CD4-positive, alpha-beta T cell treated with Interleukin-4 for 1 hour (primary cell): ENCODE measurements at regions not wholly inside any gene's neighbourhood (a gene's known extent, or its start where the extent isn't known, plus 50 kb on each side); places are given as distances from the start of the nearest gene placed in this dataset.
"Not testable (repeated sequence)": the region's sequence is repeated elsewhere in the genome, so short reads cannot be mapped to it uniquely, and the experiment has no call there.

Experiments
- DNase-seq, 2 donors: peaks; one replicate each; pipeline ENCODE4 v3.0.0-alpha.2; 2020 to 2022

DNA sequence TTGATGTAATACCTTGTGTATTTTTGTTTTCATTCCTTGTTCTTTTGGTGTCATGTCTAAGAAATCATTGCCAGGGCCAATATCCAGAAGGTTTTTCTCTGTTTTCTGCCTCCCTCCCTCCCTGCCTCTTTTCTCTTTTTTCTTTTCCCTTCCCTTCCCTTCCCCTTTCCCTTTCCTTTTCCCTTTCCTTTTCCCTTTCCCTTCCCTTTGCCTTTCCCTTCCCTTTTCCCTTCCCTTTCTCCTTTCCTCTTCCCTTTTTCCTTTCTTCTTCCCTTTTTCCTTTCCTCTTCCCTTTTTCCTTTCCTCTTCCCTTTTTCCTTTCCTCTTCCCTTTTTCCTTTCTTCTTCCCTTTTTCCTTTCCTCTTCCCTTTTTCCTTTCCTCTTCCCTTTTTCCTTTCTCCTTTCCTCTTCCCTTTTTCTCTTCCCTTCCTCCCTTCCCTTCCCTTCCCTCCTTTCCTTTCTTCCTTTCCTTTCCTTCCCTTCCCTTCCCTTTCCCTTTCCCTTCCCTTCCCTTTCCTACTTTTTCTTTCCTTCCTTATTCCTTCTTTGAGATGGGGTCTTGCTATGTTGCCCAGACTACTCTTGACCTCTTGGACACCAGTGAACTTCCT, 646.1 kb downstream of the RAPGEF2 start:
- DNase-seq, result no peak

DNA sequence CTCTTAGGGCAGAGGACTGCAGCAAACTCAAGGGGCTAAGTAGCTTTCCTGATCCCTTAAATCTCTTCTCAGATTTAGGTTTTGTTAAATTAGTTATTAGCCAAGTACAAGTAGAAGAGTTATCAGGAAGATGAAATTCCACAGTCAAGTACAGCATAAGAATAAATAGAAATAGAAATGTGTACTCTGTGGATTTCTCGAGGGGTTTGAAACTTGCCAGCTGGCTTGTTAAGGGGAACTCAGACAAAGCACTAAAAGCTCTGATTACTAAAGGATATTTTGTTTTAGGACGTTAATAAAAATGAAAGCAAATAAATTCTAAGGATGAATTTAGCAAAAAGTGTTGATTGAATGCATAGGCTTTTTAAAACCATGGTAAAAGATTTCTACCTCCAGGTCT, 654.6 kb downstream of the RAPGEF2 start:
- no peak for DNase-seq

DNA sequence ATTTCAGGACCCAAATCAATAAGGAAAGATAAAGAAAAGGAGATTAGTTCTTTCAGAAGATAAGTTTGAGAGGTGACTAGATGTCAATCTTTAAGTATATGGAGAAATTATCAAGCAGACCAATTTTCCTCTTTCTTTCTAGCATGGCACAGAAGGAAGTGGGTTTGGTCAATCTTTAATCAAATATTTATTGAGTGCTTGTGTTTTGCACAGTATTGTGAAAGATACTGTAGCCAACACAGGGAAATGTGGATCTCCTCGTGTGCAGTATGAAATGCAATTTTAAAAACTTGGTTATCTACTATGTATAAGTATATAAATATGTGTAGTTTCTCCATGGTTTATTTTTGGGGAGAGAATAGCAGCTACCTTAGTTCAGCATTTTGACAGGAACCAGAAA, 655.2 kb downstream of the RAPGEF2 start:
- no peak for DNase-seq

GRCh38 chr4:159762672-159763071, 659.8 kb downstream of the RAPGEF2 start:
- no peak for DNase-seq

DNA sequence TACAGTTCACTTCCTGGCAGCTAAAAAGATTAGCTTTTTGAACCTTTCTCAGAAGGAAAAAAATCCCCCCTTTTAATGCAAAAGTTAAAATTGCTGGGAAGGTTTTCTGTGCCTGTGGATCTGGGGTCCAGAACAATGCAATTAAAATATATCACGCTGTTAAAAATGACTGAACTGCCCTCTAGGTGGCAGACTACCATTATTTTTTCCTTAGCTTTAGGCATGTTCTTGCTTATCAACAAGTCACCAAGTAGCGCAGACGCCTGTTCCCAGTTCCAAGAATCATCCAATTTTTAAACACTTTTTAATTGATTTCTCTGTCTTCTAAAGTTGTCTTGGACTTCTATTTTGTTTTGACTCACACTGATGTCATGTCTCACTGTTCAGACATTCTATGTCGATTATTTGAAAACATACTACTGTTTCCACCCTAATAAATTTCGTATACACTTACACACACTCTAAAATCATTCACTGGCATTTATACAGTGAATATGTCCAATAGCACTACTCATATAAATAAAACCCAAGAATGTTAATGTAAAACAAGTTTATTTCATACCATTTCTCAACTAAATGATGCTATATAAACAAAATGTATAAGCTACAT, 661.6 kb downstream of the RAPGEF2 start:
- DNase-seq, result no peak

- DNase-seq, result no peak
These were observed 662.5 kb downstream of the RAPGEF2 start for GRCh38 chr4:159765382-159765781.

DNA sequence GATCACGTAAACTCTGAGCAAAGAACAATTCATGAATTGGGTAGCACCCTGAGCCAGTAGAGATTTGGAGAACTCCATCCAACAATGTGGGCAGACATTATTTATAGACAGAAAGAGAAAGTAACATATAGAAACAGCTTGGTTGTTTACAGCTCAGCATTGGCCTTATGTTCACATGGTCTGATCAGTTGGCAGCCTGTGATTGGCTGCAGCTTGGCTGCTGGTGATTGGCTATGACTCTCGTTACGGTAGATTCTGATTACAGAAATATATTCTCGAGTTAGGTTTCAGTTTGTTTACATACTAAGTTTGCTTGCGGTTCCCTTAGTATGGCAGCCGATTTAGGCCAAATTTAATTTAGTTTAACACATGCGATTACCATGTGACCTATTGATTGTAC, 663.4 kb downstream of the RAPGEF2 start:
- DNase-seq, result no peak

- no peak for DNase-seq
These were observed 664.5 kb downstream of the RAPGEF2 start for GRCh38 chr4:159767406-159767805.

GRCh38 chr4:159768016-159768415, 665.1 kb downstream of the RAPGEF2 start:
- no peak for DNase-seq

DNA sequence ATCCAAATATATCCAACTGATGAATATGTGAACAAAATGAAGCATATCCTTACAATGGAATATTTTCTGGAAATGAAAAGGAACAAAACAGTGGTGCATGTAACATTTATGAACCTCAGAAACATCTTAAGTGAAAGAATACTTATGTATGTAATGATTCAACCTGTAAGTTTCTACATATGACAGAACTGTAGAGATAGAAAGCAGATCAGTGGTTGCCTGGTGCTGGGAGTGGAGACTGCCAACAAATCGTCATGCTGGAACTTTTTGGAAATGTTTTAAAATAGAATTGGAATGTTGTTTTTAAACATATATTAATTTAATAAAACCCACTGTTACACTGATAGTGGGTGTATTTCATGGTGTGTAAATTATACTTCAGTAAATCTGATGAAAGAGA, 667.5 kb downstream of the RAPGEF2 start:
- no peak for DNase-seq

- DNase-seq, result no peak
These were observed 668.1 kb downstream of the RAPGEF2 start for GRCh38 chr4:159770969-159771368.

GRCh38 chr4:159776961-159777360, 674.1 kb downstream of the RAPGEF2 start:
- DNase-seq, result no peak

DNA sequence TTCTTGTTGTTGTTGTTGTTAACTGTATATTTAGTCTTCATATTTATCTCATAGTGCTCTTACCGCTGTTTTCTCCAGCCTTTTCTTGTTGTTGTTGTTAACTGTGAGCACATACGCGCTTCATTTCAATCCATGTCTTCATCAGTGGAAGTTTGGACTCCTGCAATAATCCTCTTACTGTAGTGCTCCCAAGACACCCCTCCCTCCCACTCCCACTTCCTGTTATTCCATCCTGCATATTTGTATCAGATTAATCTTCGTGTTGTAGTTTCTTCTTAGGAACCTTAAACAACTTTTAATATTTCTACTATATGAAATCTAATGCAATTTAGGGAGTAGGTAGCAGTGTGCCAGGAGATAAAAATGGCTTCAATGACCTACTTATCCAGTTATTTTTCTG, 674.8 kb downstream of the RAPGEF2 start:
- no peak for DNase-seq

DNA sequence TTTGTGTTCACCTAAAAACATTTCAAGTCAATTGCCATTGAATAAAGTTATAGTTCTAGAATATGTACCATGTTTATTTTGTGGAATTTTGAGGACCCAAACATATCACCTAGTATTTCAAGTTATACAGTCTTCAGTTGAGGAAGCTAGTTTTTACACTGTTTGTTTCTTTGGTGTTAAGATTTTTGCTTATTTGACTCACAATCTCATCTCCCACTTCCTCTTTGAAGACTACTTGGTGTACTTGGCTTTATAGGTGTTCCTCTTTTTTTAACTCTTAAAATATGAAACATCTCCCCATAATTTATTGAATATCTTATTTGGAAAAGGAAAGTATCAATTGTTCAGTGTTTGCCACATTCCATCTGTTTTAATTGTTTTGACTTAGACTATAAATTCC, 675.4 kb downstream of the RAPGEF2 start:
- DNase-seq, result no peak

DNA sequence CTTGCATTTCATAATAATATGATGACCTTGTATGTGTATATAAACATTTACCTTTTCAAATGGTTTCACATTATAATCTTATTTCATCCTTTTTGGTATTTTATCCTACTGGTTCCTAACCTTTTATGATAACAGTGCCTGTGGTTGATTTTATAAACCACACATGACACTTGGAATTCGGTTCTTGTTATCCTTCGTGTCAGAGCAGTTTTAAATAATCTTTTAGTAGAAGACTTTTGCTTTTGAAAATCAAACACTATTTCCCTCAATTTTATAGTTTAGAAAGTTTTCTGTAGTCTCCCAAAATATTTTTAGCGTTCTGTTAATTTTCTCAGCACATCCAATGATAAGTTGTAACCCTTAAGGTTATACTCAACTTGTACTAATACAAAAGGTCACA, 676.8 kb downstream of the RAPGEF2 start:
- no peak for DNase-seq

DNA sequence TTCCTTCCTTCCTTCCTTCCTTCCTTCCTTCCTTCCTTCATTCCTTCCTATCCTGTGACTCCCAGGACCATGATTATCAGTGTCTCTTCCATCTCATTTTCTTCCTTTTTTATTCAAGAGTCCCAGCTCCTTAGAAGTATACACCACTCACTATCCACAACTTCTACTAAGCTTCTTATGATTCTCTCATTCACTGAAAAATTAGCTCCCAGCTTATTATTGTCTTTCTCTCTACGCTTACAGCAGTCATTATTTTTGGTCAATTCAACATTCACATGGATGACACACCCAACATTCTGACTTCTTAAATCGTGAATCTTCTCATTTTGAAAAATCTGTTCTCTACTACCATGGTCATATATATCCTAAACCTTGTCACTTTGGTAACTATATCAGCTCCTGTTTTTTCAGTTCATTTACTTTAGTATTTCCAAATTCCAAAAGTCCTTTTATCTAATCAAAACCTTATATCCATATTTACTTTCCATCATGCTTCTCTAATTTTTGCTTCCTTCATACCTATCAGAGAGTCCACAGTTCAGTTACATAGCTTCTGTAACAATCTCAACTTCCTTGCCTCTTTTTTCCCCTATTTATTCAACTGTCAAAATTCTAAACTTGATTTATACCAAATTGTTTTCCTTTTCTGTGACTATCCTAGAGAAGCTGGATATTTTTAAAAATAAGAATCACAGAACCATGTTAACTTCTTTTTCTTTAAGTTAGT, 677.5 kb downstream of the RAPGEF2 start:
- DNase-seq, result no peak

DNA sequence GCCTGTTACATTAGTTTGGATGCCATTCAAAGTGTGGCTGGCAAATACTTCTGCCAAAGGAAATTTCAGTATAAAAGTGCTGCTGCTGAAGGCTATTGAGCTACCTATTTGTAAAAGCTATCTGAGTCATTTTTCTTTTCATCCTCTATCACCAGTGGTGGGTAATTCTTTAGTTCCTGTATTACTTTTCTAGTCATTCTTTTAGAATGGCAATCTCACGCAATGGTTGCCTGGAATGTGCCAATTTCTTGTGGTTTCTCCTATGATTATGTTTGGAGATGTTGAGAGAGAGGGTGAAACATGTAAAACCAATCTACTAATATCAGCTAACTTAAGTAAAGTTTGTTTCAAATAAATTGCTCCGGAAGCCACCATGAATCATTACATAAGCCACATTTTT, 685.0 kb downstream of the RAPGEF2 start:
- no peak for DNase-seq

- no peak for DNase-seq
These were observed 688.5 kb downstream of the RAPGEF2 start for GRCh38 chr4:159791334-159791733.

DNA sequence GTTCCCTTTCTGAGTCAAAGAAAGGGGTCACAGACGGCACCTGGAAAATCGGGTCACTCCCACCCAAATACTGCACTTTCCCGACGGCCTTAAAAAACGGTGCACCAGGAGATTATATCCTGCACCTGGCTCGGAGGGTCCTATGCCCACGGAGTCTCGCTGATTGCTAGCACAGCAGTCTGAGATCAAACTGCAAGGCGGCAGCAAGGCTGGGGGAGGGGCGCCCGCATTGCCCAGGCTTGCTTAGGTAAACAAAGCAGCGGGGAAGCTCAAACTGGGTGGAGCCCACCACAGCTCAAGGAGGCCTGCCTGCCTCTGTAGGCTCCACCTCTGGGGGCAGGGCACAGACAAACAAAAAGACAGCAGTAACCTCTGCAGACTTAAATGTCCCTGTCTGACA, 701.7 kb downstream of the RAPGEF2 start:
- not testable (repeated sequence) for DNase-seq

GRCh38 chr4:159823743-159824142, 720.9 kb downstream of the RAPGEF2 start:
- DNase-seq, result no peak

GRCh38 chr4:159828687-159829086, 725.8 kb downstream of the RAPGEF2 start:
- DNase-seq, result no peak

GRCh38 chr4:159829184-159829583, 726.3 kb downstream of the RAPGEF2 start:
- DNase-seq, result no peak

DNA sequence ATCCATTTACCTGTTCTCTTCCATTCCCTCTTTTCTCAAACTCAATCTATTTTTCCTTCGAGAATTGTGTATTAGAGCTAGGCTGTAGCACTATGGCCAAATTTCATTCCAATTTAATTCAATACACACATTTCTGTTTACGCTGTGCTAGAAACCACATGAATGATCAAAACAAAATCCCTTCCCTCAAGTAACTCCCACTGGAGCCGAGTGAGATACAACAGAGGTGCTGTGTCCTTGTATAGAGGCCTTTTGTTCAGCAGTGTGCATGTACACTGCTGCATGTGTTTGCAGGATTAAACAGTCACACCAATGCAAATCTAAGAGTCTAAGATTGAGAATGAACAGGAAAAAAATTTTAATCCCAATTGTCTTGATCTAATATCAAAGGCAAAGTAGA, 734.2 kb downstream of the RAPGEF2 start:
- DNase-seq, result no peak

- no peak for DNase-seq
These were observed 752.9 kb downstream of the RAPGEF2 start for GRCh38 chr4:159855731-159856130.

DNA sequence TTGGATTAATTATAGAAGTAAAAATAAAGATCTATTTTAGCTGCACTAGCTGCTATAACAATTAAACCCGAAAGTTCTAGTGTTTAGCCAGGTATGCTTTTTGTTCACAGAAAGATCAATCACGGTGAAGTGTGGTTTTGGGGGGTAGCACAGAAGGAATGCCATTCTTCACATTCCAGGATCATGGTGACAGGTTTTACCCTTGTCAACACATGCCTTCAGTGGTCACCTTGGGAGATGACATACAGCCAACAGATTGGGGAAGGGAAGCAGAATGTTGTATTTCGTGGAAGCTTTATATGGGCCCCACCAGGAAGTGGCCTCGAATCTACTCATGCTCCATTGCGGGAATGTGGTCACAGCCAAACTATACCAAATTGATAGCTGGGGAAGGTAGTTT, 753.6 kb downstream of the RAPGEF2 start:
- no peak for DNase-seq
